HepG2 (cell line): ENCODE measurements at regions not wholly inside any gene's neighbourhood (a gene's known extent, or its start where the extent isn't known, plus 50 kb on each side); places are given as distances from the start of the nearest gene placed in this dataset.

Experiments
- ATF7-NPFF ChIP-seq: sonication (generic); formaldehyde crosslinking; IDR thresholded peaks from 2 replicates; pipeline ENCODE4 v1.8.1; 2023; ENCODE audit warnings: mild to moderate bottlenecking, low read depth, missing genetic modification reagents, moderate library complexity
- BCL3 ChIP-seq: sonication (generic); formaldehyde crosslinking; IDR thresholded peaks from 2 replicates; pipeline ENCODE4 v1.5.1; 2020; ENCODE audit warnings: mild to moderate bottlenecking, missing genetic modification reagents, moderate library complexity
- CBFB ChIP-seq: sonication (generic); formaldehyde crosslinking; IDR thresholded peaks from 2 replicates; pipeline ENCODE4 v1.4.0; 2020; ENCODE audit warnings: missing genetic modification reagents
- HOMEZ ChIP-seq: IDR thresholded peaks from 2 replicates; pipeline ENCODE4 v1.6.1; 2016; ENCODE audit warnings: low read depth
- HOXA3 ChIP-seq: sonication (generic); formaldehyde crosslinking; IDR thresholded peaks from 2 replicates; pipeline ENCODE4 v1.5.0; 2020; ENCODE audit warnings: missing genetic modification reagents
- MED1 ChIP-seq: sonication (generic); formaldehyde crosslinking; IDR thresholded peaks from 2 replicates; pipeline ENCODE4 v1.4.0; 2020; ENCODE audit warnings: missing genetic modification reagents
- MED13 ChIP-seq: sonication (generic); formaldehyde crosslinking; IDR thresholded peaks from 2 replicates; pipeline ENCODE4 v1.5.0; 2020; ENCODE audit warnings: missing genetic modification reagents
- MEIS2 ChIP-seq: sonication (generic); formaldehyde crosslinking; IDR thresholded peaks from 2 replicates; pipeline ENCODE4 v1.9.0; 2021; ENCODE audit warnings: mild to moderate bottlenecking, missing genetic modification reagents
- RBFOX2 ChIP-seq: fragments of 200-400 bp; formaldehyde crosslinking; IDR thresholded peaks from 2 replicates; pipeline ENCODE4 v1.6.1; 2017; ENCODE audit warnings: low read depth, mild to moderate bottlenecking, low read length
- THAP11 ChIP-seq: IDR thresholded peaks from 2 replicates; pipeline ENCODE4 v1.6.1; 2016; ENCODE audit warnings: missing biosample characterization, missing genetic modification reagents
- THAP8 ChIP-seq: sonication (generic); formaldehyde crosslinking; IDR thresholded peaks from 2 replicates; pipeline ENCODE4 v1.5.1; 2020; ENCODE audit warnings: missing genetic modification reagents, mild to moderate bottlenecking, borderline replicate concordance
- ZEB1 ChIP-seq: IDR thresholded peaks from 2 replicates; pipeline ENCODE4 v1.6.1; 2012; ENCODE audit warnings: mild to moderate bottlenecking, low read depth, inconsistent platforms; ENCODE audit not compliant: insufficient replicate concordance
- ZNF275 ChIP-seq: sonication (generic); formaldehyde crosslinking; IDR thresholded peaks from 2 replicates; pipeline ENCODE4 v1.8.0; 2022; ENCODE audit warnings: missing genetic modification reagents, mild to moderate bottlenecking, inconsistent platforms, borderline replicate concordance
- ZNF441 ChIP-seq: sonication (generic); formaldehyde crosslinking; IDR thresholded peaks from 2 replicates; pipeline ENCODE4 v1.7.0; 2021; ENCODE audit warnings: missing genetic modification reagents, borderline replicate concordance
- ZNF451 ChIP-seq: sonication (generic); formaldehyde crosslinking; IDR thresholded peaks from 2 replicates; pipeline ENCODE4 v1.5.0; 2020; ENCODE audit warnings: mild to moderate bottlenecking, missing genetic modification reagents
- ZNF570 ChIP-seq: sonication (generic); formaldehyde crosslinking; IDR thresholded peaks from 2 replicates; pipeline ENCODE4 v1.4.0; 2020; ENCODE audit warnings: mild to moderate bottlenecking, missing genetic modification reagents, borderline replicate concordance
- ZNF609 ChIP-seq: sonication (generic); formaldehyde crosslinking; IDR thresholded peaks from 2 replicates; pipeline ENCODE4 v1.4.0; 2020; ENCODE audit warnings: mild to moderate bottlenecking, missing genetic modification reagents, borderline replicate concordance
- ZNF878 ChIP-seq: sonication (generic); formaldehyde crosslinking; IDR thresholded peaks from 2 replicates; pipeline ENCODE4 v1.8.1; 2023; ENCODE audit warnings: mild to moderate bottlenecking, missing genetic modification reagents, moderate library complexity

- TF ChIP-seq BCL3 (CRISPR knock-in tag) = 0 out of 2 replicates have a peak, but pooled peaks have one; percentile 50
- peak; percentile 67 for TF ChIP-seq HOMEZ (CRISPR knock-in tag)
- TF ChIP-seq ZNF441 = peak; percentile 59; the same call in 1 of the 2 replicates
- no peak for TF ChIP-seq THAP8
- 0 out of 2 replicates have a peak, but pooled peaks have one; percentile 30 for TF ChIP-seq MEIS2 (CRISPR knock-in tag)
- peak; percentile 49 for TF ChIP-seq ZEB1
- TF ChIP-seq ZNF570 (CRISPR knock-in tag) = no peak
- no peak for TF ChIP-seq CBFB (CRISPR knock-in tag)
- TF ChIP-seq ZNF451 (CRISPR knock-in tag) = no peak
- peak; percentile 99 for TF ChIP-seq MED1
- peak; percentile 88 for TF ChIP-seq ZNF878 (CRISPR knock-in tag)
- no peak for TF ChIP-seq ATF7-NPFF (CRISPR knock-in tag)
- peak; percentile 63; the same call in 1 of the 2 replicates for TF ChIP-seq HOXA3
- 0 out of 2 replicates have a peak, but pooled peaks have one; percentile 19 for TF ChIP-seq ZNF275 (CRISPR knock-in tag)
- peak; percentile 42; the same call in 1 of the 2 replicates for TF ChIP-seq ZNF609 (CRISPR knock-in tag)
- TF ChIP-seq MED13 = peak; percentile 80; the same call in 1 of the 2 replicates
- 0 out of 2 replicates have a peak, but pooled peaks have one; percentile 24 for TF ChIP-seq RBFOX2
- TF ChIP-seq THAP11 (CRISPR knock-in tag) = peak; percentile 50; the same call in 1 of the 2 replicates
These were observed 64.2 kb upstream of the SELENOP start (continued) for GRCh38 chr5:42875785-42876374.
